ENCODE measurements at regions not wholly inside any gene's neighbourhood (a gene's known extent, or its start where the extent isn't known, plus 50 kb on each side); places are given as distances from the start of the nearest gene placed in this dataset.
A peak's percentile ranks its signal among the peaks of the same experiment; 100 is the strongest.

- DNase-seq: no peak
- Histone ChIP-seq H3K9me3 (no peaks in the 10 kb centered on the region), H3K4me3 (no peak overlapping the region), H3K36me3 (no peaks in the 10 kb centered on the region), H3K27me3 (no peaks in the 10 kb centered on the region)
These were observed 634.0 kb downstream of the SPOCK3 start for GRCh38 chr4:166600264-166600663.

GRCh38 chr4:166602068-166602467 lies 632.2 kb downstream of the SPOCK3 start:
- no peak for DNase-seq
- Histone ChIP-seq H3K27me3 (no peaks in the 10 kb centered on the region), H3K36me3 (no peaks in the 10 kb centered on the region), H3K4me3 (no peak overlapping the region), H3K9me3 (no peaks in the 10 kb centered on the region)

GRCh38 chr4:166622425-166622977 lies 611.8 kb downstream of the SPOCK3 start:
- no peaks in the 10 kb centered on the region for H3K36me3 ChIP-seq
- H3K27me3 ChIP-seq: no peaks in the 10 kb centered on the region
- DNase-seq: no peak
- H3K4me3 ChIP-seq: no peak overlapping the region
- peaks cover 2% of the 10 kb centered on the region; the same call in 1 of the 2 replicates for H3K9me3 ChIP-seq

- Histone ChIP-seq H3K4me3 (no peak overlapping the region), H3K9me3 (no peaks in the 10 kb centered on the region), H3K36me3 (no peaks in the 10 kb centered on the region), H3K27me3 (no peaks in the 10 kb centered on the region)
- no peak for DNase-seq
These were observed 609.2 kb downstream of the SPOCK3 start for GRCh38 chr4:166625018-166625637.

- no peak for DNase-seq
- H3K36me3 ChIP-seq: no peaks in the 10 kb centered on the region
- H3K4me3 ChIP-seq: no peak overlapping the region
- no peaks in the 10 kb centered on the region for H3K27me3 ChIP-seq
- no peaks in the 10 kb centered on the region for H3K9me3 ChIP-seq
These were observed 605.8 kb downstream of the SPOCK3 start for GRCh38 chr4:166628454-166628853.

GRCh38 chr4:166635367-166635766 lies 598.9 kb downstream of the SPOCK3 start:
- Histone ChIP-seq H3K9me3 (peaks cover 3% of the 10 kb centered on the region; the same call in 1 of the 2 replicates), H3K27me3 (no peaks in the 10 kb centered on the region), H3K4me3 (no peak overlapping the region), H3K36me3 (no peaks in the 10 kb centered on the region)
- no peak for DNase-seq

- Histone ChIP-seq H3K9me3 (peaks cover 3% of the 10 kb centered on the region; the same call in 1 of the 2 replicates), H3K4me3 (no peak overlapping the region), H3K27me3 (no peaks in the 10 kb centered on the region), H3K36me3 (no peaks in the 10 kb centered on the region)
- DNase-seq: no peak
These were observed 596.5 kb downstream of the SPOCK3 start for GRCh38 chr4:166637816-166638215.

GRCh38 chr4:166655231-166655630 lies 579.1 kb downstream of the SPOCK3 start:
- Histone ChIP-seq H3K36me3 (no peaks in the 10 kb centered on the region), H3K27me3 (no peaks in the 10 kb centered on the region), H3K4me3 (no peak overlapping the region), H3K9me3 (no peaks in the 10 kb centered on the region)
- no peak for DNase-seq

GRCh38 chr4:166655705-166656104 lies 578.6 kb downstream of the SPOCK3 start:
- no peak for DNase-seq
- H3K4me3 ChIP-seq: no peak overlapping the region
- H3K9me3 ChIP-seq: no peaks in the 10 kb centered on the region
- no peaks in the 10 kb centered on the region for H3K27me3 ChIP-seq
- H3K36me3 ChIP-seq: no peaks in the 10 kb centered on the region

- Histone ChIP-seq H3K27me3 (no peaks in the 10 kb centered on the region), H3K9me3 (no peaks in the 10 kb centered on the region), H3K4me3 (no peak overlapping the region), H3K36me3 (no peaks in the 10 kb centered on the region)
- peak; percentile 16 for DNase-seq
These were observed 577.0 kb downstream of the SPOCK3 start for GRCh38 chr4:166657261-166657660.

GRCh38 chr4:166658585-166658984 lies 575.7 kb downstream of the SPOCK3 start:
- no peaks in the 10 kb centered on the region for H3K36me3 ChIP-seq
- no peaks in the 10 kb centered on the region for H3K9me3 ChIP-seq
- DNase-seq: no peak
- no peaks in the 10 kb centered on the region for H3K27me3 ChIP-seq
- no peak overlapping the region for H3K4me3 ChIP-seq

- DNase-seq: no peak
- H3K9me3 ChIP-seq: no peaks in the 10 kb centered on the region
- H3K4me3 ChIP-seq: no peak overlapping the region
- no peaks in the 10 kb centered on the region for H3K27me3 ChIP-seq
- H3K36me3 ChIP-seq: no peaks in the 10 kb centered on the region
These were observed 571.9 kb downstream of the SPOCK3 start for GRCh38 chr4:166662266-166662843.

GRCh38 chr4:166670341-166670740 lies 564.0 kb downstream of the SPOCK3 start:
- no peaks in the 10 kb centered on the region for H3K36me3 ChIP-seq
- H3K27me3 ChIP-seq: no peaks in the 10 kb centered on the region
- no peak overlapping the region for H3K4me3 ChIP-seq
- DNase-seq: no peak
- H3K9me3 ChIP-seq: no peaks in the 10 kb centered on the region

- Histone ChIP-seq H3K9me3 (no peaks in the 10 kb centered on the region), H3K4me3 (no peak overlapping the region), H3K36me3 (no peaks in the 10 kb centered on the region), H3K27me3 (no peaks in the 10 kb centered on the region)
- no peak for DNase-seq
These were observed 560.4 kb downstream of the SPOCK3 start for GRCh38 chr4:166673911-166674310.

- Histone ChIP-seq H3K9me3 (no peaks in the 10 kb centered on the region), H3K4me3 (no peak overlapping the region), H3K36me3 (no peaks in the 10 kb centered on the region), H3K27me3 (no peaks in the 10 kb centered on the region)
- peak; percentile 75 for DNase-seq
These were observed 558.9 kb downstream of the SPOCK3 start for GRCh38 chr4:166675411-166675810.

GRCh38 chr4:166680796-166681195 lies 553.5 kb downstream of the SPOCK3 start:
- H3K27me3 ChIP-seq: no peaks in the 10 kb centered on the region
- no peaks in the 10 kb centered on the region for H3K9me3 ChIP-seq
- H3K36me3 ChIP-seq: no peaks in the 10 kb centered on the region
- no peak overlapping the region for H3K4me3 ChIP-seq
- no peak for DNase-seq

GRCh38 chr4:166682200-166682599 lies 552.1 kb downstream of the SPOCK3 start:
- no peaks in the 10 kb centered on the region for H3K27me3 ChIP-seq
- no peaks in the 10 kb centered on the region for H3K36me3 ChIP-seq
- DNase-seq: no peak
- H3K4me3 ChIP-seq: no peak overlapping the region
- no peaks in the 10 kb centered on the region for H3K9me3 ChIP-seq
